ENCODE measurements at regions not wholly inside any gene's neighbourhood (a gene's known extent, or its start where the extent isn't known, plus 50 kb on each side); places are given as distances from the start of the nearest gene placed in this dataset.

GRCh38 chr10:118484152-118484871 is 111.1 kb downstream of the PRLHR start (continued):
- TF ChIP-seq UBTF (IDR thresholded peaks at IDR 0.05; ENCODE audit: borderline replicate concordance in 1 of 2, low read depth in 2 of 2, low read length in 2 of 2) (no peak), ZNF586 (CRISPR knock-in tag; conservative IDR thresholded peaks at IDR 0.05) (no peak), TFAP4 (CRISPR knock-in tag; IDR thresholded peaks at IDR 0.05; ENCODE audit: borderline replicate concordance) (no peak), BACH1 (tag; IDR thresholded peaks at IDR 0.05) (no peak), ETS1 (conservative IDR thresholded peaks at IDR 0.05; ENCODE audit: control insufficient read depth, low read depth, low read length) (no peak)

Data from K562 (cell line).